AG08396 (cell line): ENCODE measurements at regions not wholly inside any gene's neighbourhood (a gene's known extent, or its start where the extent isn't known, plus 50 kb on each side); places are given as distances from the start of the nearest gene placed in this dataset.

Experiments
- DNase-seq: peaks from one replicate; pipeline ENCODE4 v3.0.0; 2012; ENCODE audit warnings: low spot score, mixed read lengths

DNA sequence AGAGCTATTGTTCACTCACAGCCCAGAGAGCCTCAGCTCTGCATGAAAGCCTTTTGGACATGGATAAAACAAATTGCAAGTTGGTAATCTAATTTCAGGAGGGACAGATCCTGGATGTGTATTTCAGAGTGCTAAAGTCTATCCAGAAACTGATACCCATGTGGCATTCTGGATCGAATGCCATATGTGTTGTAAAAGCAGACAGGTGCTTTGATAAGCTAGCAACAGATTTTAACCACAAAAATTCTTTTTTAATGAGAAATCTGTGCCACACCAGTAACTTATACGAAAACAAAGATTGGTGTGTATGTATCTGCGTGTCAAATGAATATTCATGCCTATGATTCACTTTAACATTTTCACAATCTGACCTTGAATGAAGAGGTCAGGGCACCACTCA is 936.6 kb upstream of the MAP3K7 start:
- no peak for DNase-seq

DNA sequence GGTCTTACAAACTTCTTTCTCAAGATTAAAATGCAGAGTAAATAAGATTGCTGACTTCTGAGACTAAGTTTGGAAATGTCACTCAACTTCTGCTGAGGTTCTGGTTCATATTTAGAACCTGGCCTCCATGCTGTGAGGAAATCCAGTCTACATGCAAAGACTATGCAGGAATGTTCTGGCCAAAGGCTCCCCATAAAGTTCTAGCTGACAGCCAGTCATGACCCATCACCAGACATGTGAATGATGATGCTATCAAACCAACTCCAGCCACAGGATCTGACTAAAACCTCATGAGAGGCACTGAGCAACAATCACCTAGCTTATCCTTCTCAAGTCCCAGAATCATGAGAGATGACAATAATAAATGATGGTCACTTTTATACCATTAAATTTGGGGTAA is 935.1 kb upstream of the MAP3K7 start:
- DNase-seq: no peak

DNA sequence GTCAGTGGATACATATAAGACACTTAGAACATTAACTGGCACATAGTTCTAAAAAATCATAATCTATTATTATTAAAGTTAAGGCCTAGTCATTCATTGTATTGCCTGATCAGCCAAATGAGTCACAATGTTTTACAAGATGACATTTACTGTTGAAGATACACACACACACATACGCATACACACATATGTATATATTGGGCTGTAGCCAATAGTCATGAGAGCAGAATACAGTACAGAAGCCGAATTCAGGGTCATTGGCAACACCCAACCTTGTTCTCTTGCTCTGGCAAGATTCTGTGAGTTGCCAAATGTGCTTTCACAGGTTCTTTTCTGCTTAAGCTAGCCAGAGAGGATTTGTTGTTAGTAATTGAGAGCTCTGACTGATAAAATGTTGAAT is 922.8 kb upstream of the MAP3K7 start:
- DNase-seq: no peak

DNA sequence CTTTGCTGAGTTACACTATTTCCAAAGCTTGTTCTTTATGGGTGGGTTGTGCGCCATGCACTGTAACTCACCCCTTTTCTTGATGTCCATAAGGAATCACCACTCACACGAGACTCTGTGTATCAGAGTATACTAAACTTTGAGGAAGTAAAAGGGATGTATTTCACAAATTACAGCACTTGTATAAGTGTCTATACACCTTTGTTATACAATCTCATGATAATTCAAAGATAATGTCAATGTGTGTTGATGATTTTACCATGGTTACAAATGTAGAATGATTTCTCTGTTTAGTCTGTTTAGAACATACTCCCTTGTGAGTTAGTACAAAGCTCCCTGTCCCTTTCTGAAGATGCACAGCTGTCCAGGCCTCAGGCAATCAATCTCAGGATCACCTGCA is 922.2 kb upstream of the MAP3K7 start:
- DNase-seq: no peak

DNA sequence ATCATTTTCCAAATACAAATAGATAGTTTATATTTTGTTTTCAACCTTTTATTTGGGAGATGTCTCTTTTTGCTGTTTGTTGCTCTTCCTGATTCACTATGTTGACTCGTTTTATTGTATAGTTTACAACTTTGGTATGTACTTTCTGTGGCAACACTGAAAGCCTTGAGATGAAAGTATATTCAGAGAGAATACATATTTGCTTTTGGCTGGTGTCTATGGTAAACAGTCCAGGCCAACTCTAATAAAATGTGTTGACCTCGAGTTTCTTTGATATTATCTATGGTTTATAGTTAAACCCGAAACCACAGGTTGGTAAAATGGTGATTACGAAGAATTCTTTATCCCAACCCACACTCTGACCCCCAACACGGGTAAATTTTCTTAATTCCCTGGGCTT is 919.6 kb upstream of the MAP3K7 start:
- no peak for DNase-seq

- DNase-seq: no peak
These were observed 918.3 kb upstream of the MAP3K7 start for GRCh38 chr6:91505199-91505598.

- no peak for DNase-seq
These were observed 915.1 kb upstream of the MAP3K7 start for GRCh38 chr6:91501930-91502329.

GRCh38 chr6:91500689-91501303 is 913.9 kb upstream of the MAP3K7 start:
- DNase-seq: no peak

GRCh38 chr6:91498576-91498975 is 911.7 kb upstream of the MAP3K7 start:
- DNase-seq: no peak

DNA sequence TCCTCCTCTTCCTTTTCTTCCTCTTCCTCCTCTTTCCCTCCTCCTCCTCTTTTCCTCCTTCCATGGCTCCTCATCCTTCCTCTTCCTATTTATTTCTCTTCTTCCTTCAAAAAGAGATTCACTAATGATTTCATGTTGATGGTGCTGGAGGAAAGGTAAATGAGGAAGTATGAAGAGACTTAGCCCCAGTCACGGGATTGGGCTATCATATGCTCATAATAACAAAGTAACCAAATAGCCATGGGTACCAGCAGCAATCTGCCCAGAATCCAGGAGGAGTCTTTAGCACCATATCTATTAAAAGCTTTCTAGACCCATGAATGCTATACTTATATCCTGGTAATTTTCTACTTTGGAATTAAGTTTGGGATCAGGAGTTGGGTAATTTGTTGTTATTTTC is 910.9 kb upstream of the MAP3K7 start:
- DNase-seq: no peak

DNA sequence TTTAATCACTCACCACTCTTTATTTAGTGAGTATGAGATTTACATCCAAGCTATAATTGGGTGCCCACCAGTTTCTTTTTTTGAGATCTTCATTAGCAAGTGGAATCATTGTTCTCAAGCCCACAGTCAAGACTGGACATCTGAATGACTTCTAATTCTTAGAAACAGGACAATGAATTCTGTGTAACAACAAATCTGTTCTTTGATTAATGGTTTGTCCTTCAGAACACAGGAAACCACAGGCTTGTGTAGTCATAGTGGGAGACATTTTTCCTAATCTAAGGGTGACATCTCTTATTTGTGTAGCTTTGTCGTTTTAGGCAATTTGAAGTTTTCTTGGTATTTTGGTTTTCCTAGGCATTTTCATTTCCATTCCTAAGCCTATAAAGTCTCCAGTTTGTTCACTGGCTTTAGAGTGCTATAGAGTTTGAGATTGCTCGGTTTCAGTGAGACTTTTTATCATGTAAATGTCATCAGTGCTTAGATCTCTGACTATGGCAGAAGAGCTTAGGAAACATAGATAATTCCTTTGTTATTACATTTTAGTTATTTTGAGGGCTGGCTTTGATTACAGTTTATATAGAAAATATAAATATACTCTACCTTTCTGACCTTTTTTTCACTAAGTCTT is 903.9 kb upstream of the MAP3K7 start:
- DNase-seq: no peak

DNA sequence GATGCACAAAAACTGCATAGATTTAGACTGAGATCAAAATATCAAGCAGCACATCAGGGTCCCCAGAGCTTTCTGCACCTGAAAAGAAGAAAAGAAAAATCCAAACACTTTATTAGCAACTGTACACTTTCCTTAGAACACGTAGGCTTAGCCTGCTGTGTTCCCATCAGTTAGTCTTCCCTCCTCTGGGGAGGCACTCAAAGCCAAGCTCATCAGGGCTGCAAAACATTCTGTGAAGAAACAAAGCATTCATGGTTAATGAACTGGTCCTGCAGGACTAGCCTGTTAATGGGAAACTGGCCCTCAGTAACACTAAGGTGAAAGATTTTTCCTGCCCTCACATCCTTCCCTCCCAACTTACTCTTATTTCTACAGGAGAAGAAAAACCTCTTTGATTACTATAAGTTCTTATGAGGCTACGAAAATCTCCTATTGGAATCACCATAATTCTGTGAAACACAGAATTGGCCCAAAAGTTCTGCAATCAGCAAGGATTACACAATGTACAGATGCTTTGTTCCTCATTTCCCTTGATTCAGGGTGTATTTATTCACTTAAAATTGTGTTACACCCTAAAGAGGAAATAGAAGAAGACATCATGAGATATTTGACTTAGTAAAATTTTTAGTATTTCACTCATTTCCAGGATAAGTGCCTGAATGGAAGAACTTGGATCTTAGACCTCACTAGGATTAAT is 901.0 kb upstream of the MAP3K7 start:
- DNase-seq: no peak

- no peak for DNase-seq
These were observed 899.3 kb upstream of the MAP3K7 start for GRCh38 chr6:91486200-91486599.

DNA sequence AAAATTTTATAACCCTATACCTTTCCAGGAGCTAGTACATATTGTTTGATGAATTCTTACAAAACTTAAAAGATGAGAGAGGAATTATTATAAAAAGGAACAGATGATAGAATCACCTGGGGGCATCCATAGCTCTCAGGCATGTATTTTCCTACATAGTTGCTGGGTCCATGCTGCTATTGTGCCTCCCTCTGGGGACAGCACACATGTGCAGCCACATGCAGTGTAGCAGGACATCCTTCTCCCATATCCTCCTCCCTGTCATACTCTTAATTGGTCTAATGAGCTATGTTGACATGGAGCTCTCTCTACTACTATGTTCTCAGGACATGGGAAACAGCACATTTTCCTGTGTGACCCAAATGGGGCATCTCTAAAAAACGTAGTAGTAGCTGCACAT is 898.2 kb upstream of the MAP3K7 start:
- DNase-seq: no peak

DNA sequence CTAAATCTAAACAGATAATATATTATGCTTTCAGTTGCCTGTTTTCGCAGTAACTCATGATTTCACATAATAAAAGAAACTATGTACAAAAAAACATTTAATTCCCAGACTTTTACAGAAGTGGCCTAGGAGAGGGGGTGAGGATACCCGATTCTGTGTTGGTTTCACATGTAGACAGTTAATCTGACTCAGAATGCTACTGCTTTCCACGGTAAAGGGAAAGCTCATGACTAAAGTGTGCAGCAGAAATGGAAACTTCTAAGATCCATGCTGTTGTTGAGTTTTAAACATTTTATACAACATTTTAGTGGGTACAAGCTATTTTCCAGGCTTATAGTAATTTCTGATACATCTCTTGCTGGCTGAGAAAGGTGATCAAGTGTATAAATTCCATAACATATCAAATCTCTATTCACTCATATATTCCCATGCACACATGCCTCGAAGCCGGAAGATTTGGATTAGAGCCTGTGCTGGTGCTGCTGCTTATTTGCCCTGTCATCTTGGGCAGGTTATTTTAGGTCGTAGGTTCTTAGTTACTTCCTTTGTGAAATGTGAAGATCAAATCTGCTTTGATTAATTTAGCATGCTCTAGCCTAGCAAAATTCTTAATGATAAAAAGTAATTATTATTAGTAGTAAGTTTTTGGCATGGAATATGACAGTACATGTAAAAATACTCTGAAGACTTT is 896.7 kb upstream of the MAP3K7 start:
- DNase-seq: no peak

- DNase-seq: no peak
These were observed 895.6 kb upstream of the MAP3K7 start for GRCh38 chr6:91482498-91482897.

- DNase-seq: no peak
These were observed 893.5 kb upstream of the MAP3K7 start for GRCh38 chr6:91480402-91480801.

- no peak for DNase-seq
These were observed 890.8 kb upstream of the MAP3K7 start for GRCh38 chr6:91477688-91478087.

- DNase-seq: peak; percentile 51
These were observed 889.1 kb upstream of the MAP3K7 start for GRCh38 chr6:91476000-91476399.

DNA sequence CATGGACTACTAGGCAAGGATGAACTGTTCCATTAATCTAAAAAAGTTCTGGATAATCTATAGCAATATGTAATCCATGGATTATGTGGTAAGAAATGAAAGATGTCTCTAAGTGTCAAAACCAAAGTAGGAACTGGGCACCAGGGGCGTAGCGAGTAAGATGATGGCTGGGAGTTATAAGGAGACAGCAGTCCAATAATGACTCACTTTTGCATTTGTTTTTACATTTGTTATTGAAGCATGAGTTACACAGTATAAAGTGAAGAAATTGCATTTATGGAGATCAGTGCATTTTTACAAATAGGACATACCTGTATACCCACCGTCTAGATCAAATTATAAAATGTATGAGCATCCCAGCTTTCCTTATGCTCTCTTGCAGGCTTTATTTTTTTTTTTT is 878.5 kb upstream of the MAP3K7 start:
- no peak for DNase-seq

GRCh38 chr6:91464718-91465117 is 877.8 kb upstream of the MAP3K7 start:
- DNase-seq: no peak

GRCh38 chr6:91464201-91464600 is 877.3 kb upstream of the MAP3K7 start:
- no peak for DNase-seq

DNA sequence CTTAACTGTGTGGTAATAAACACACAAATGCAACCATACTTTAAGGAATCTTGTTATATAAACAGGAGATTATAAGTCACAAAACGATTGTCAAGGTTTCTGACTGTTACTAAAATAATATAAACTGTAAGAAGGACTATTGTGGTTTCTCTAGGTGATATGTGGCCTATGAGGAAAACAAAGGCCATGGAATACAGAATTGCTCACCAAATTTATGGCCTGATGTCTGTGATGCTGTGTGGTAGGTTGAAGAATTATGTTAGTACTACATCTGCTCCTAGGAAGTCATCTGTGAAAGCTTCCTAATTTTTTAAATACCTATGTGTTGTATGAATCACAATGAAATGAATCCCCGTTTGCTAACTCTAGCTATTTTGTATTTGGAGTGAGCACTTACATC is 875.4 kb upstream of the MAP3K7 start:
- peak; percentile 12 for DNase-seq
